HG03342 (cell line): ENCODE measurements at regions not wholly inside any gene's neighbourhood (a gene's known extent, or its start where the extent isn't known, plus 50 kb on each side); places are given as distances from the start of the nearest gene placed in this dataset.
A peak's percentile ranks its signal among the peaks of the same experiment; 100 is the strongest.

ENCODE experiments used
- ATAC-seq: cut with Tn5 transposase; IDR thresholded peaks from one replicate; pipeline ENCODE4 v1.9.1; 2021; ENCODE audit warnings: mild to moderate bottlenecking, moderate library complexity; ENCODE audit not compliant: unreplicated experiment

DNA sequence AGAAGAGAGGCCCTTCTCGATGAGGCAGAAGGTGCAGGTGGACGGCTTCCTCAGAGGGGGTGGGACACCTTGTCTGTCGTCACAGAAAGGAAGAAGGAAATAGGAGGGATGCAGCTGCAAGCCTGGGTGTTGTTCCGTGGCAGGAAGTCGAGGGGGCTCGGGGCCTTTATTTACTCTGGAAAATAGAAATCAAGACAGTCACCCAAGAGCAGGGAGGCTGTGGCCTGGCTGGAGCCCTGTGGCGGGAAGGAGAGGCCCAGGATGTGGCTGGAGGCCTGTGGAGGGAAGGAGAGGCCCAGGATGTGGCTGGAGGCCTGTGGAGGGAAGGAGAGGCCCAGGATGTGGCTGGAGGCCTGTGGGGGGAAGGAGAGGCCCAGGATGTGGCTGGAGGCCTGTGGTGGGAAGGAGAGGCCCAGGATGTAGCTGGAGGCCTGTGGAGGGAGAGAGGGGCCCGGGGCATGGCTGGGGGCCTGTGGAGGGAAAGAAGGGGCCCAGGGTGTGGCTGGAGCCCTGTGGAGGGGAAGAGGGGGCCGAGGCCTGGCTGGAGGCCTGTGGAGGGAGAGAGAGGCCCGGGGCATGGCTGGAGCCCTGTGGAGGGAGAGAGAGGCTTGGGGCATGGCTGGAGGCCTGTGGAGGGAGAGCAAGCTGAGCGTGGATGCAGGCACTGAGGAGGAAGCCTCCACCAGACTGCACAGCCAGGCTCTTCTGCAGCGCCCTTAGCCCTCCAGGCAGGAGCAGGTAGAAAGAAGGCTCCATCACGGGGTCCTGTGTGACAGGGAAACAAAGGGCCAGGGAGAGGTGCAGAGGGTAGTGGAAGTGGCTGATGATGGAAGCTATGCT lies 97.3 kb upstream of the SFMBT2 start:
- ATAC-seq, result no peak

DNA sequence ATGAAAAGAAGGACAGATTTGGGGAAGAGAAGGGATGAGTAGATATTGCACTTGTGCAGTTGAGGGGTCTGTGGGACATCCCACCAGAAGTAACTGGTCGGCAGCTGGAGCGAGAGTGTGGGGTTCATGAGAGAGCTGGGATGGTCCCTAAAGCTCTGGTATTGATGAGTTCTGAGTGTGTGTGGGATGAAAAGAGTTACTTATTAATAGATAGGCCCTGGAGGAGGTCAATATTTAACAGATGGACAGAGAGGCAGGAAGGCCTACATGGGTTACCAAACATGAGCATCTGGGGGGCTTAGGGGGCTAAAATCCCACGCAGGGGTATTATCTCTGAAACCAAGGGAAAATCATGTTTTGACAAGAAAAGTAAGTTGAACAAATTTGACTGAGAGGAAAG lies 95.7 kb upstream of the SFMBT2 start:
- ATAC-seq, result no peak

DNA sequence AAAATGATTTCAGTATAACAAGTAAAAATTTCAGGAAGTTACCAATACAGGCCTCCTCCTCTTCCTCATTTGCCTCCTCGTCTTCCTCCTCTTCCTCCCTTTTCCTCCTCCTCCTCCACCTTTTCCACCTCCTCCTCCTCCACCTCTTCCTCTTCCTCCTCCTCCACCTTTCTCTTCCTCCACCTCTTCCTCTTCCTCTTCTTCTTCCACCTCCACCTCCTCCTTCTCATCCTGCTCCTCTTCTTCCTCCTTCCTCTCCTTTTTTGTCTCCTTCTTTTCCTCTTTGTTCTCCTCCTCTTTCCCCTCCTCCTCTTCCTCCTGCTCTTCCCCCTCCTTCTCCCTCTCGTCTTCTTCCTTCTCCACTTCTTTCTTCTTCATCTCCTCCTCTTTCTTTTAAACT lies 94.4 kb upstream of the SFMBT2 start:
- ATAC-seq, result no peak

DNA sequence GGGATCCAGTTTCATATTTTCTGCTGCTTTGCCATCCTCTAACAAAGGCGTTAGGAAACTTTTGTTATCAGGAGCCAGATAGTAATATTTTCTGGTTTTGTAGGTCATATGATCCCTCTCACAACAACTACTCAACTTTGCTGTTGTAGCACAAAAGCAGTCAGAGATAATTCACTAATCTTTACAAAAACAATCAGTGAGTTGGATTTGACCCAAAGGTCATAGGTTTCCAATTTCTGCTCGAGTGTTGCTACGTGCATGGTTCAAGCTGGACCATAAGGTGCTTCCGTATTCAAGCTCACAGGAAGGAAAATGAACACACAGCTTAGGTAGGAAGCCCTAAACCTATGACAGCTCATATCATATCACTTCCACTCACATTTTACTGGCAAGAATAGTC lies 92.4 kb upstream of the SFMBT2 start:
- no peak for ATAC-seq

DNA sequence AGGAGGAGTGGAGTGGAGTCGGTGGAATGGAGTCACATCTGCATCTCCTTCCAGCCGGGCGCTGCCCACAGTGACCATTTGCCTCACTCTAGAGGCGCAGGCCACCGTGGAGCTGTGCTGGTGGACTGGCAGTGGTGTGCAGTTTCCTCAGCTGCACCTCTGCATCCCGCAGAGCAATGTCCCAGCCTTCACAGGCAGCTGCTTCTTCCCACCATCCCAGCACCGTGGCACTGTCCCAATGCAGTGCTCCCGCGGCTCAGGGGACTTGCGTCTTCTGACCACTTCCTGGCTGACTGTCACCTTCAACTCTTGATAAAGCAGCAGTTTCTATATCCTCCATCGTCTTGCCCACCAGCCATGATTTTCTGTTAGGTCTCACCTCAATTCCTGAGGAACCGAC lies 90.3 kb upstream of the SFMBT2 start:
- ATAC-seq, result no peak

DNA sequence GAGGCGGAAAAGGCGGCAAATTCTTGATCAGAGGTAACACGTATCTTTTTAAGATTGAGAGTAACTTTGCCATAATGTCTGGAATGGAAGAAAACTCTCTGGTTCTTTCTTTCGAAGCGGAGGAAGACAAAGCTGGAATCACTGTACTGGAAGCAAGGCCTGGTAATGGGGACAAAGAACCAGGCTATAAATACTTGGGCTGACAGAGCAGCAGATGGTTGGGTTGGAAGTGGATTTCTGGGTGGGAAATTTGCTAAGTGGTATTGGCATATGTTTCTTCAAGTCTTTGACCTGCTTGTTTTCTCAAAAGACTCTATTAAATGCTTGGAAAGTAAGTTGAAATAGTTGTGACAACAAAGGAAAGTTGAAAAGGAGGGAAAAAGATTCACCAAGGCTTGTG lies 87.3 kb upstream of the SFMBT2 start:
- ATAC-seq, result no peak

DNA sequence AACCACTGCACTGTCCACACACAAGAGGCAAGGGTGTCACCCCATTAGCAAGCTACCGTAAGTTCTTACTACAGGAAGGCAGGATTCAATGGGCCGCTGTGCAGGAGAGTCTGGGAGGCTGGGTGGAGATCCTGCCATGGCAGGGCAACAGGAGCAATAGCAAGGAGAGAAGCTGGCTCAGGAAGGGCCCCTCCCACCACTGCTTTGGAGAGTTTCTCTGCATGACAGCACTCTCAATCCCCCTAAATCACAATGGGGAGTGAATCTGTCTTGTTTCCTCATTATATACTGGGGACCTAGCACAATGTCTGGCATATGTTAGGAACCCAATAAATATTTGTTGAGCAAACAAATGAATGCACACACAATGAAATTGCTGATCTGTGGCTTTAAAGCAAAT lies 83.2 kb upstream of the SFMBT2 start:
- no peak for ATAC-seq

DNA sequence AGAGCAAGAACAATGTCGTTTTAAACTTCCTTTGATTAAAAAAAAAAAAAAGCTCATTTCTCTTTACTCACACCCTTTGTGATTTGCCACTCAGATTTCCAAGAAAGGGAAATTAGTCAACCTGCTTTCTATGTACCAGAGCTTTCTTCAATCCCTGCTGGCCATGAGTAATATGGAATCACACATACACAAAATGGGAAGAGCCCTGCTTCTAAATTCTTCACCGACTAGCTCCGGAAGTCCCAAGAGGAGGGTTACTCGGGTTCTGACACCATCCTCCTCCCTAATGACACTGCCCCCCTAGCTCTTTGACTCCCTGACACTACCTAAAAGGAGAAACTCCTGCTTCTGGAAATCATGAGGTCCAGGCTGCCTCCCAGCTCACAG lies 81.8 kb upstream of the SFMBT2 start:
- ATAC-seq, result no peak

DNA sequence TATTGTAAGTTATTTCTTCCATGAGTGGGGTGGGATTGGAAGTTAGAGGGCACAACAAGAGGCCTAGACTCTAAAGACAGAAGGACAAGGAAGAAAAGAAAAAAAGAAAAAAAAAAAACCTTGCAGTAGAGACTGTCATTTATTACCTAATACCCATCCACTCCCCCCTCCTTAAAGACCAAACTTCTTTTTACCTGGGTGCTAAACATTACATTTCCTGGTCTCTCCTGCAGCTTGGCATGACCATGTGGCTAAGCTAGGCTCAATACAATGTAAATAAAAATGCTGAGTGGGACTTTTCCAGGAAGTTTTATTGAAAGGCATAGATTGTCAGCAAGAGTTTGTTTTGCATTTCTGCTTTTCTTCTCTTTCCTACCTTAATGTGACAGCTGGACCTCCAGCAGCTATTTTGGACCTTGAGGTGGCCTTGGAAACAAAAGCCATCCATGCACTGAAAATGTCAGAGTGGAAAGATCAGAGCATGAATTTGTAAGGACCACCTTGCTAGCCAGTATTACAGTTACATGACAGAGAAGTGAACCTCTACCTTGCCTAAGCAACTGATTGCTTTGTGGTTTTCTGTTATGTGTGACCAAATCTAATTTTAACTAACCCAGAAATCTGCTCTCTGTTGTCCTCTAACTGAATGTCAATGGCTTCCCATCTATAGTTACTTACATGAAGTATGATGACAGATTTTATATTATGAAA lies 81.3 kb upstream of the SFMBT2 start:
- peak; percentile 85 for ATAC-seq

DNA sequence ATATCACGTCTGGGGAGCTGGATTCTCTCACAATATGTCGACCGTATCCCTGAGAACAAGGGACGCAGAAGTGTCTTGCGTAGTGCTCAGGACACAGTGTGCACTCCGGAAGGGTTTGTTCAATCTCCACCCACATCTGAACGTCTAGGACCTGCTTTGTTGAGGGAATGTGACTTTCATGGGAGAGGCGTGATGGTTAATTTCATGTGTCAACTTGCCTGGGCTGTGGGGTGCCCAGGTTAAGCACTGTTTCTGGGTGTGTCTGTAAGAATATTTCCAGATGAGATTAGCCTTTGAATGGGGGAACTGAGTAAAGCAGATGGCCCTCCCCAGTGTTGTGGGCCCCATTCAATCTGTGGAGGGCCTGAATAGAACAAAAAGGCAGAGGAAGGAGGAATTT lies 80.4 kb upstream of the SFMBT2 start:
- no peak for ATAC-seq

DNA sequence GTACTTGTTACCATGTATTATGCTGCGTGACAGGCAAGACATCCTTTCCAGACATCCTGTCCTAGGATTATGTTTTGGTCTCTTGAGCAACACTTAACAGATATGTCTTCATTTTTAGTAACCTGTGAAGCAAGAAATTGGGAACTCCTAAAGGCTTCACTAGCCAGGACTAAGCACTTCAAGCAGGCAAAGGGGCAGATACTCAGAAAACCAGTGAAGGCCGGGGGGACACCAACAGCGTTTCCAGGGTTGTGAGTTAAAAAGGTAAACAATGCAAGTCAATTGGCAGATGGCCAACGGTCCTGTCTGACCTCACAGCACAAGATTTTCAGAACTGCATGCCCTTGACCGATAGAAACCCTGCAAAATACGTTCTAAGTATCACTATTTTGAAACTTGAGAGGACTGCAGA lies 77.6 kb upstream of the SFMBT2 start:
- no peak for ATAC-seq

DNA sequence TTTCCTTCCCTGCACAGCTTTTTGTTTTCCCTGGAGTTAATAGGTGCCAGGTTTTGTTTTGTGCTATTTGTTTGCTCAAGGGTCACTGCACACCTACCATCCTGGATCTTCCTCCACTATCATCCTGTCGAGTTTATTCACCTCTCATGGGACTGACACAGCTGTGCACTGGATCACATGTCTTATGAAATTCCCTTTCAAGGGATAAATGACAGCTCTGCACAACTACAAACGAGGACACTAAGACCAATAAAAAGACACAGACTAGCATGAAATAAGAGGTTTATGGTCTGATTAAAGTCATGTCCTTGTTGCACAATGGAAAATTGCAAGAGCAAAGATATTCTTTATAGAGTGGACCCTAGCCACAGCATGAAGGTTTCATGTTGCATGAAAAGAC lies 76.7 kb upstream of the SFMBT2 start:
- ATAC-seq, result no peak

DNA sequence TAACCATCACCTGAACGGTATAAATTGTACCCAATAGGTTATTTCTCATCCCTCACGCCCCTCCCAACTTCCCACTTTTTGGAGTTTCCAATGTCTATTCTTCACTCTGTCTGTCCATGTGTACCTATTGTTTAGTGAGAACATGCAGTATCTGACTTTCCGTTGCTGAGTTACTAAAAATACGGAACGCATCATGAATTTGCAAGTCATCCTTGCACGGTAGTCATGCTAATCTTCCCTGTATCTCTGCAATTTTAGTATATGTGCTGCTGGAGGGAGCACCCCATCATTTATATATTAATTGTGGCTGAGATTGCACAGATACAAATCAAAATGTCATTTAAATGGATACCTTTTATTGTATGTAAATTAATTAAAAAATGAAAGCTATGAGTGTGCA lies 75.7 kb upstream of the SFMBT2 start:
- no peak for ATAC-seq

DNA sequence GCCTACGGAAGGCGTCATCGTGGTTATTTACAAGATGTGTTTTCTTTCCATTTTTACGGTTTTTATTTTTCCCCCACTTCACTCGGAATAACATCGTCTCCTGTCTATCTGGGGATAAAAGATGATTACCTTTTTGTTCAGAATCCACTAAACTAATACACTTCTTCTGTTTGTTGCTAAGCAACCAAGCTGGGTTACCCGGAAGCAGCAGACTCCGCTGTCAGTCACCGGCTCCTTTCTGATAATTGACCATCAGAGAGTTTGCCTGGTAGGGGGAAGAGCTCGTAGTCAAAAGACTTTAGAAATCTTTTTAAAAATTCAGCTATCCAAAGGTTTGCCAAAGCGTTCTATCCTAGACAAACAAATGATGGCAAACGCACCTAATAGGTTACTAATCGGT lies 75.0 kb upstream of the SFMBT2 start:
- ATAC-seq, result no peak

DNA sequence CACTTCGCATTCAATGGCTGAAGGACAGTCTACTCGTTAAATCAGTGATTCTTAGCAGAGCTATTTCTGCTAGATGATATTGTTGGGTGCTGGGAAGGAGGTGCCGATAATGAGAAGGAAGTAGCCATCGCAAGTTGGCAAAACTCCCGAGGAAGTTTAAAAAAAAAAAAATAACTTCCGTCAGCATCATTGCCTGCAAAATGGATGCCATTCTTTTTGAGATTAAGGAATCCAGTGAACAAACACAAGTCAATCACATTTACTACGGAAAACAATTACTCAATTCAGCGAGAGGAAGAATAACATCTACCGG lies 74.4 kb upstream of the SFMBT2 start:
- peak; percentile 1 for ATAC-seq

DNA sequence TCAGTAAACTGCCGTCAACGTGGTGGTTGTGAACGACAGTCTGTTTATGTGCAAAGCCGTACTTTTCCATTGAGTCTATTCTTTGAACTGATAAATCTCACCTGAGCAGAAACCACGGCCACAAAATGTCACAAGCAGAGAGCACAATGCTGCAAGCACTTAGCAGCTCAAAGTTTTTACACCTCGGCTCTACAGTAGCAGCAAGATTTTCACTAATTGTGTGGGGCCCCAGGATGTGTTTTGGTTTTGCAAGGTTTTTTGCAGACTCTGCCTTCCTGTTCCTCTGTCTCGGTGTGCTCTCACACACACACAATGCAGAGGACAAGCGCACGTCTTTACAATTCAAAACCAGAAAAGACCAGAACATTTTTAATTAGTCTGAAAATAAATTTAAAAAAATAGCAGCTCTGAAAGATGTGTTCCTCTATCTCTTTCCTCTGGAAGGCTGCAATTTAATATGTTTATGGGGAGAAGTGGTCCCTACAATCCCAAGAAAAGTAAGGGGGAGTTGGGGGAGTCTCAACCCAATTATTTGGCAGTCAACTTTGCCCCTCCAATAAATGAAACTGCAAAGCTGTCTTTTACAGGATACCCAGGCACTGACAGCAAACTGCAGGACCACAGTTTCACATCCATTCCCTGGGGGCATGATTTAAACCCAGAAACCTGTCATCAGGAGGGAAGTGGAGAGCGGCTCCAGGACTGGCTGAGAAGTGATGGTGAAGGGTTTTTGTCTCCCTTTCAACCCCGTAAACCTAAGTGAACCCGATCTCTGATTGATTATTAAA lies 73.8 kb upstream of the SFMBT2 start:
- peak; percentile 60 for ATAC-seq

DNA sequence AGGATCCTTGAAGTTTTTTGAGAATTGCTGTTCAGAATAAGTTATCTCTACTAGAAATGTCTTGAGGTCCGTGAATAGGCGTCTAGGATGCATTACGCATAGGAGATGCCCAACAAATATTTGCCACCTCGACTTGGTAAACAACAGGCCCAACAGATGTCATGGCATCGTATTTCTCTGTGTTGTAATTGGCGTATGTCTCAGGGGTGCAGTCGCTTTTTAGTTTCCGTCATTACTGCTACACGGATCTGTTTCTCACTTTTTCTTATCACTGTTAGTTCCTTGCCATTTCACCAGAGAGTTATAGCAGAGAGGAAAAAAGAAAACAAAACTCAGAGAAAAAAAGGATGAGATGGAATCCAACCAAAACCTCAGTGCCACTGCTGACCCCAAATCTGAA lies 73.0 kb upstream of the SFMBT2 start:
- ATAC-seq, result no peak

DNA sequence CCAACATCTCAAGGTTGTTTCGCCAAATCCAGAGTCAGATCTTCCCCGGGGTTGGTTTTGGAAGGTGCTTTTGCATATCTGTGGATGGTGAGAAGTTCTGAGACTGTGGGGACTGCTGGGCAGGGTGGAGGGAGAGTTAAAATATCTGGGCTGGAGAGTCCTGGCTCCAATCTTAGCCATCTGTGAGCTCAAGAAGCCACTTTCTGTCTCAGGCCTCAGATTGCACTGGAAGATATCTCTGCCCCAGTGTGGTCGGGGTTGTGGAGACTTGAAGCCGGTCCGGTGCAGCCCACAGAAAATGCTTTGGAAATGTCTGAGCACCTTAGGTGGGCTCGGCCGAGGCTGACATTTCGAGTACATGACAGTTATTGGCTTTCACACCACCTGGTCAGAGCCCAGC lies 72.2 kb upstream of the SFMBT2 start:
- no peak for ATAC-seq

DNA sequence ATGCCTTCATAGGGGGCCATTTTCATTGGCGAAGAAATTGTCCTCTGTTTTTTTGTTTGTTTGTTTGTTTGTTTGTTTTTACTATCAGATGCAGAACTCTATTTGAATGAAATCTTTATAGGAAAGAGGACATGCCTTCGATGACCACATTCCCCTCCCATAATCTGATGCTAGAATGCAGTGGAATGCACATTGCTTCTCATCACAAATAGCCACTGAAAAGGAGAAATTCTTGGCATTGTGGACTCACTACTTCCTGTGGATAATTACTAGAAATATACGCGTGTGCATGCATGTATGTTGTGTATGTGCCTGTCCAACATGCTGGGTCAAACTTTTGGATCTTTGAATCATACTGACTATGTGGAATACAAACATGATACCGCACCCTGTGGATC lies 70.5 kb upstream of the SFMBT2 start:
- ATAC-seq, result no peak

DNA sequence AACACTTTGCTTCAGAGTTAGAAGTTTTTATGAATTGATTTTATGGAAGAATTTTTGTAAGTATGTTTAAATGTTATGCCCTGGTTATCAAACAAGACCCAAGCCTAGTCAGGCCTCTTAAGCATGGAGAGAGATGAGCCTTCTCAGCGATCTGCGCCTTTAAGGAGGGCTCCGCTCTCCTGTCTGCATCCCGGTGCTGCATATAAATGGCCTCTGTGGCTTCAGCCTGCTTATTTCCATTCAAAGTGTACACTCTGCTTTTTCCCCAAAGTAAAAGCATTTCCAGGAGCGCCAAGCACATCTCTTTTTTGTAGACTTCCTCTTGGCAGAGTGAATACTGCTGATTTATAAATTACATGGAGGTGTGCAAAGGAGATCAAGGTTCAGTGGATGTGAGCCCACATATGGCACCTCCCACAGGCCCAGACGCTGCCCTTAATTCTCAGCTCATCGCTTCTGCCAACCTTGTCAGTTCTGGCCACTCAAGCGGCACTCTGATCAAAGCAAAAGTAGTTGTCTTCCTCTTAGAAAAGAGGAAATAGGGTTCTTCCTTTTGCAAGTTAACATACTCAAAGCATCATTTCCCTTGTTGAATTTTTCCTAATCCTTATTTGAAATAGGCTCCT lies 70.0 kb upstream of the SFMBT2 start:
- ATAC-seq, result peak; percentile 45

DNA sequence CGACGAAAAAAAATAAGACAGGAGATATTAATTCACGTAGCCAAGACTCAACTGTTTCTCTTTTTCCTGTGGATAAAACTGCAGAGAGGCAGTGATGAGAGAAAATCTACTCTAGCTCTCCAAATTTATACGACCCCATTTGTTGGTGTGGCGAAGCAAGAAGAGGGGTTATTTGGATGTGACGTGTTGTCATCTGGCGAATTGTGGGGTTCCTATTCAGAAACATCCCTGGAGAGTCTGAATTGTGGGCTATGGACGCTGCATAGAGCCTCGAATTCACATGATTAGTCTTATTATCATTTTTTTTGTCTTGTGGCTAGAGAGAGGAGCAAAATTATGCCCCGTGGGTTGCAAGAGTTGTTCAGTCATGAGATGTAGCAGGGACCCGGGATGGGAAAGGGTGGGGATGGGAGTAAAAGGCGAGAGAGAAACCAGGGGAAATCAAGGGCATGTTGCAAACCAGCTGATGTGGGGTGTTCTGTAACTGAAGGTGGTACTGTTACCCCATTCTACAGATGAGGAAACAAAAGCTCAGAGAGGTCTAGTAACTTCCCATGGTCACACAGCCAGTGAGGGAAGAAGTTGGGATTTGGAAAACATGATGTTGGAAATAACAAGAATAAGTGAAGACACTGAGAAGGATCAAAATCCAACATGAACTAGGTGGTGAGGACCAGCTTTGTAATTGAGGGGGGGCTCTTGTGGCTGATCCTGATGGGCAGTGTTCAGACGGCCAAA lies 69.2 kb upstream of the SFMBT2 start:
- no peak for ATAC-seq
